IMR-90 (cell line): ENCODE measurements at regions not wholly inside any gene's neighbourhood (a gene's known extent, or its start where the extent isn't known, plus 50 kb on each side); places are given as distances from the start of the nearest gene placed in this dataset.

Source experiments
- ATAC-seq: fragments of 200-7000 bp; cut with Tn5 transposase; 2 replicates; pipeline ENCODE4 v1.9.1; 2020; ENCODE audit warnings: low read depth, mild to moderate bottlenecking, moderate library complexity
- BruUV-seq: library from RNA; stranded (reverse); fragments of 400-500 nt; replicated peaks from 2 replicates; lab custom pipeline; 2021; lab: Mats Ljungman, UMichigan
- CTCF ChIA-PET: fragments of 300-600 bp; formaldehyde crosslinking; extraction: SDS; loops from one replicate; lab custom pipeline; 2021; ENCODE audit warnings: antibody characterized with exemption; lab: Yijun Ruan, JAX
- POLR2A ChIA-PET: fragments of 300-600 bp; sonication (Branson Sonifier 250); formaldehyde crosslinking; loops from one replicate; lab custom pipeline; 2022; ENCODE audit warnings: antibody characterized with exemption; ENCODE audit not compliant: unreplicated experiment; lab: Charles Lee
- DNase-seq: peaks from one replicate; pipeline ENCODE4 v3.0.0; 2013
- H2AFZ ChIP-seq: replicated peaks from 2 replicates; pipeline ENCODE3; 2013; ENCODE audit warnings: low read length, mild to moderate bottlenecking; ENCODE audit not compliant: poor library complexity
- H2AK5ac ChIP-seq: 2 replicates; pipeline ENCODE4 v1.6.1; 2013; ENCODE audit warnings: low read depth, low read length, inconsistent platforms
- H2AK9ac ChIP-seq: replicated peaks from 2 replicates; pipeline ENCODE3; 2013; ENCODE audit warnings: mild to moderate bottlenecking, low read depth, low read length, moderate library complexity; ENCODE audit not compliant: poor library complexity
- H2BK120ac ChIP-seq: 2 replicates; pipeline ENCODE4 v1.6.1; 2013; ENCODE audit warnings: low read depth, low read length, inconsistent platforms
- H2BK15ac ChIP-seq: 3 replicates; pipeline ENCODE4 v1.6.1; 2013; ENCODE audit warnings: low read depth, low read length, inconsistent platforms
- H2BK20ac ChIP-seq: 2 replicates; pipeline ENCODE4 v1.6.1; 2013; ENCODE audit warnings: low read depth, mild to moderate bottlenecking, inconsistent platforms, low read length, moderate library complexity
- H2BK5ac ChIP-seq: 2 replicates; pipeline ENCODE4 v1.6.1; 2013; ENCODE audit warnings: mild to moderate bottlenecking, low read depth, low read length, inconsistent platforms; ENCODE audit not compliant: poor library complexity, severe bottlenecking
- H3K14ac ChIP-seq: replicated peaks from 2 replicates; pipeline ENCODE4 v1.6.1; 2013; ENCODE audit warnings: low read depth, low read length, inconsistent platforms
- H3K18ac ChIP-seq: 2 replicates; pipeline ENCODE4 v1.6.1; 2013; ENCODE audit warnings: low read depth, low read length, control low read depth
- H3K23ac ChIP-seq: 2 replicates; pipeline ENCODE4 v1.6.1; 2013; ENCODE audit warnings: low read depth, low read length, inconsistent platforms
- H3K27ac ChIP-seq: 2 replicates; pipeline ENCODE4 v1.5.1; 2013; ENCODE audit warnings: mild to moderate bottlenecking, control low read depth, low read length; ENCODE audit not compliant: insufficient read depth
- H3K27me3 ChIP-seq: 2 replicates; pipeline ENCODE4 v1.6.1; 2013; ENCODE audit warnings: low read length; ENCODE audit not compliant: control insufficient read depth, insufficient read depth
- H3K36me3 ChIP-seq: 2 replicates; pipeline ENCODE4 v1.6.1; 2013; ENCODE audit warnings: low read length, mixed read lengths; ENCODE audit not compliant: control insufficient read depth, insufficient read depth
- H3K4ac ChIP-seq: 2 replicates; pipeline ENCODE4 v1.6.1; 2013; ENCODE audit warnings: low read depth, low read length, inconsistent platforms
- H3K4me1 ChIP-seq: 2 replicates; pipeline ENCODE4 v1.6.1; 2013; ENCODE audit warnings: low read length, mixed read lengths; ENCODE audit not compliant: control insufficient read depth, insufficient read depth
- H3K4me2 ChIP-seq: 2 replicates; pipeline ENCODE4 v1.6.1; 2013; ENCODE audit warnings: low read depth, mild to moderate bottlenecking, control low read depth, low read length, moderate library complexity
- H3K4me3 ChIP-seq: 2 replicates; pipeline ENCODE4 v1.5.1; 2013; ENCODE audit warnings: low read depth, mild to moderate bottlenecking, control low read depth, low read length, moderate library complexity; ENCODE audit not compliant: insufficient read depth
- H3K56ac ChIP-seq: 2 replicates; pipeline ENCODE4 v1.6.1; 2013; ENCODE audit warnings: low read length, inconsistent platforms; ENCODE audit not compliant: insufficient read depth; ENCODE audit errors: extremely low read depth
- H3K79me1 ChIP-seq, 2 experiments: 2 replicates each; pipeline ENCODE4 v1.6.1; 2013; ENCODE audit warnings: low read length in 2 of 2, inconsistent platforms in 1 of 2, low read depth in 1 of 2
- H3K9ac ChIP-seq: 2 replicates; pipeline ENCODE4 v1.6.1; 2013; ENCODE audit warnings: low read depth, low read length, control low read depth
- H3K9me1 ChIP-seq: 2 replicates; pipeline ENCODE4 v1.6.1; 2013; ENCODE audit warnings: low read length, inconsistent platforms; ENCODE audit not compliant: insufficient read depth
- H3K9me3 ChIP-seq: 2 replicates; pipeline ENCODE4 v1.6.1; 2013; ENCODE audit warnings: low read length; ENCODE audit not compliant: control insufficient read depth, insufficient read depth
- H4K20me1 ChIP-seq: 2 replicates; pipeline ENCODE4 v1.6.1; 2013; ENCODE audit warnings: low read length, inconsistent platforms; ENCODE audit not compliant: insufficient read depth
- H4K5ac ChIP-seq: 2 replicates; pipeline ENCODE4 v1.6.1; 2013; ENCODE audit warnings: mild to moderate bottlenecking, low read depth, low read length, control low read depth
- H4K8ac ChIP-seq, 2 experiments: 2 replicates each; pipeline ENCODE4 v1.6.1; 2013; ENCODE audit warnings: low read depth in 2 of 2, low read length in 2 of 2, control low read depth in 1 of 2, inconsistent platforms in 1 of 2
- H4K91ac ChIP-seq: 2 replicates; pipeline ENCODE4 v1.6.1; 2013; ENCODE audit warnings: low read depth, low read length, inconsistent platforms; ENCODE audit not compliant: insufficient read depth
- CEBPB ChIP-seq: IDR thresholded peaks from 2 replicates; pipeline ENCODE4 v1.6.1; 2012; ENCODE audit warnings: low read depth, low read length, improper control_type of control experiment
- CHD1 ChIP-seq: IDR thresholded peaks from 2 replicates; pipeline ENCODE4 v1.6.1; 2012; ENCODE audit warnings: low read depth, low read length, improper control_type of control experiment
- CTCF ChIP-seq: conservative IDR thresholded peaks from 2 replicates; pipeline ENCODE4 v1.5.1; 2012; ENCODE audit warnings: mild to moderate bottlenecking, low read depth, low read length, improper control_type of control experiment
- ELK1 ChIP-seq: fragments of 150-350 bp; IDR thresholded peaks from 2 replicates; pipeline ENCODE4 v1.6.1; 2016; ENCODE audit warnings: low read depth, mild to moderate bottlenecking, low read length, moderate library complexity, borderline replicate concordance
- FOS ChIP-seq: fragments of 150-350 bp; IDR thresholded peaks from 2 replicates; pipeline ENCODE4 v1.6.1; 2016; ENCODE audit warnings: low read depth, low read length
- MAFK ChIP-seq: IDR thresholded peaks from 2 replicates; pipeline ENCODE4 v1.6.1; 2012; ENCODE audit warnings: low read depth, low read length, improper control_type of control experiment
- MAZ ChIP-seq: IDR thresholded peaks from 2 replicates; pipeline ENCODE4 v1.6.1; 2012; ENCODE audit warnings: low read depth, mild to moderate bottlenecking, low read length, improper control_type of control experiment, moderate library complexity, borderline replicate concordance
- MXI1 ChIP-seq: IDR thresholded peaks from 2 replicates; pipeline ENCODE4 v1.6.1; 2012; ENCODE audit warnings: low read depth, mild to moderate bottlenecking, low read length, moderate library complexity, borderline replicate concordance
- NFE2L2 ChIP-seq: fragments of 150-350 bp; IDR thresholded peaks from 2 replicates; pipeline ENCODE4 v1.6.1; 2016; ENCODE audit warnings: low read depth, mild to moderate bottlenecking, low read length
- POLR2A ChIP-seq: IDR thresholded peaks from 2 replicates; pipeline ENCODE4 v1.6.1; 2012; ENCODE audit warnings: mild to moderate bottlenecking, low read depth, low read length
- RAD21 ChIP-seq: IDR thresholded peaks from 2 replicates; pipeline ENCODE4 v1.6.1; 2012; ENCODE audit warnings: low read length, improper control_type of control experiment
- RFX5 ChIP-seq: IDR thresholded peaks from 2 replicates; pipeline ENCODE4 v1.8.0; 2012; ENCODE audit warnings: low read depth, mild to moderate bottlenecking, low read length, moderate library complexity
- WGBS, 2 experiments: methylation state at CpG; one replicate each; pipeline versions ENCODE4 v1.1.5 to v1.1.7; 2013; ENCODE audit warnings: missing lambda C conversion rate in 2 of 2; ENCODE audit not compliant: insufficient read length in 1 of 2; ENCODE audit errors: extremely low coverage in 2 of 2; 5-methylcytosine and 5-hydroxymethylcytosine counted together
- dilution Hi-C: fragments of 300-500 bp; cut with HindIII; formaldehyde crosslinking; loops from one replicate; pipeline ENCODE4 v1.14.3; 2018; ENCODE audit warnings: low sequenced_read_pairs; ENCODE audit not compliant: unreplicated experiment
- in situ Hi-C: fragments of 300-500 bp; cut with MboI; formaldehyde crosslinking; loops from 3 replicates; pipeline ENCODE4 v1.14.3; 2019; ENCODE audit warnings: low sequenced_read_pairs, inconsistent platforms, mixed read lengths
- intact Hi-C: fragments of 100-400 bp; cut with micrococcal nuclease; formaldehyde crosslinking; loops from 2 replicates; pipeline ENCODE4 v1.10.0; 2022

- no peak overlapping the region for H2AFZ ChIP-seq
- H3K9ac ChIP-seq: no peak overlapping the region
- intact Hi-C loops (no loop called here), dilution Hi-C loops (no loop called here), in situ Hi-C loops (no loop called here)
- H4K91ac ChIP-seq: no peak overlapping the region
- H3K23ac ChIP-seq: no peak overlapping the region
- no peak overlapping the region for H3K4ac ChIP-seq
- H4K8ac ChIP-seq: no peak overlapping the region
- no peak overlapping the region for H3K56ac ChIP-seq
- H2BK15ac ChIP-seq: no peak overlapping the region
- no peak overlapping the region for H3K18ac ChIP-seq
- no peaks in the 10 kb centered on the region for H3K27me3 ChIP-seq
- H2BK5ac ChIP-seq: no peak overlapping the region
- ChIA-PET POLR2A (no interaction called here), CTCF (no interaction called here)
- H3K79me1 ChIP-seq: no peaks in the 10 kb centered on the region
- no peak overlapping the region for H3K4me2 ChIP-seq
- no peak overlapping the region for H3K4me3 ChIP-seq
- no TSS peak for BruUV-seq
- no peak overlapping the region for H2BK20ac ChIP-seq
- H3K14ac ChIP-seq: no peak overlapping the region
- H3K9me1 ChIP-seq: no peaks in the 10 kb centered on the region
- no peak overlapping the region for H2AK9ac ChIP-seq
- H3K4me1 ChIP-seq: no peaks in the 10 kb centered on the region
- WGBS, 2 experiments: no CpG with 5 or more reads among the region's 2 CpGs
- TF ChIP-seq MXI1: no peak
- TF ChIP-seq RFX5: no peak
- no peak for TF ChIP-seq ELK1
- no peak for TF ChIP-seq CHD1
- TF ChIP-seq NFE2L2: no peak
- no peak for TF ChIP-seq CTCF
- no peak for TF ChIP-seq MAFK
- no peak for TF ChIP-seq POLR2A
- no peak for TF ChIP-seq MAZ
- no peak for TF ChIP-seq CEBPB
- no peak for TF ChIP-seq FOS
- no peak for TF ChIP-seq RAD21
- no peaks in the 10 kb centered on the region for H4K20me1 ChIP-seq
- H3K36me3 ChIP-seq: no peaks in the 10 kb centered on the region
- no peak overlapping the region for H2BK120ac ChIP-seq
- ATAC-seq: no peak
- H2AK5ac ChIP-seq: no peak overlapping the region
- H3K9me3 ChIP-seq: no peaks in the 10 kb centered on the region
- no peak for DNase-seq
- no peak overlapping the region for H3K27ac ChIP-seq
- no peak overlapping the region for H4K5ac ChIP-seq
Measured at GRCh38 chr1:188723332-188724020, 1754.2 kb downstream of the BRINP3 start.
